OCI-LY3 (cell line): ENCODE measurements at regions not wholly inside any gene's neighbourhood (a gene's known extent, or its start where the extent isn't known, plus 50 kb on each side); places are given as distances from the start of the nearest gene placed in this dataset.

Experiments used
- CTCF ChIP-seq: fragments of 200-600, 300-600 bp; sonication (generic); IDR thresholded peaks from 2 replicates; pipeline ENCODE4 v1.5.1; 2014; ENCODE audit warnings: antibody characterized with exemption, low read length, low read depth
- EZH2phosphoT487 ChIP-seq: fragments of 200-600 bp; shearing (Covaris generic); IDR thresholded peaks from 2 replicates; pipeline ENCODE4 v1.6.1; 2018; ENCODE audit warnings: antibody characterized with exemption, mixed run types, low read depth

- TF ChIP-seq CTCF (no peak), EZH2phosphoT487 (no peak)
Measured at GRCh38 chr14:97581016-97581415, 783.8 kb downstream of the VRK1 start.
